ENCODE measurements at regions not wholly inside any gene's neighbourhood (a gene's known extent, or its start where the extent isn't known, plus 50 kb on each side); places are given as distances from the start of the nearest gene placed in this dataset.

DNA sequence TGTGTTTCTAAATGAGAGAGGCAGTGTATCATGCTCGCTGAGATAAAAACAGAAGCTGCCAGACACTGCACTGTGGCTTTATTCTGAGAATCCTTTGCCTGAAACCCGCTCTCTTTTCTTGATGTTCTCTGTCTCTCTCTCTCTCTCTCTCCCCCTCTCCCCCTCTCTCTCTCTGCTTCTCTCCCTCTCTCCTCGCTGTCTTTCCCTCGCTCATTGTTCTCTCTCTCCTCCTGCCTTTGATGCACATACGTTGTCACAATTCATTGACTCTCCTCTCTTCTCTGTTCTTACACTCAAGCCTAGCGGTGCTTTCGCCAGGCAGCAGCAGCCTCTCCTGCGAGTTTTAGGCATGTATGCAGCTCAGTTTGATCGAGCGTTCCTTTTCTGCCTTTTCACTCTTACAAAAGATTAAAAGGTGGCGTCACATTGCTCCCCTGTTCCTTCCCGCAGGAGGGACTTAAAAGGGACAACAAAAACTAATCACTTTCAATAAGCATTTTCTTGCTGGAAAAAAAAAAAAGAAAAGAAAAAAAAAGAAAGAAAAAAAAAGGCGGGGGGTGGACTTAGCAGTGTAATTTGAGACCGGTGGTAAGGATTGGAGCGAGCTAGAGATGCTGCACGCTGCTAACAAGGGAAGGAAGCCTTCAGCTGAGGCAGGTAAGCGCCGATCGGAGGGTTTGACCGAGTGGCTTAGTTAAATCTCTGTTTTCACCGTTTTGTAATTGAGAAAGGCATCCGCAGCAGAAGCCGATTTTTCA lies 717.9 kb upstream of the WWC1 start:
- TF ChIP-seq, protein P1, sequence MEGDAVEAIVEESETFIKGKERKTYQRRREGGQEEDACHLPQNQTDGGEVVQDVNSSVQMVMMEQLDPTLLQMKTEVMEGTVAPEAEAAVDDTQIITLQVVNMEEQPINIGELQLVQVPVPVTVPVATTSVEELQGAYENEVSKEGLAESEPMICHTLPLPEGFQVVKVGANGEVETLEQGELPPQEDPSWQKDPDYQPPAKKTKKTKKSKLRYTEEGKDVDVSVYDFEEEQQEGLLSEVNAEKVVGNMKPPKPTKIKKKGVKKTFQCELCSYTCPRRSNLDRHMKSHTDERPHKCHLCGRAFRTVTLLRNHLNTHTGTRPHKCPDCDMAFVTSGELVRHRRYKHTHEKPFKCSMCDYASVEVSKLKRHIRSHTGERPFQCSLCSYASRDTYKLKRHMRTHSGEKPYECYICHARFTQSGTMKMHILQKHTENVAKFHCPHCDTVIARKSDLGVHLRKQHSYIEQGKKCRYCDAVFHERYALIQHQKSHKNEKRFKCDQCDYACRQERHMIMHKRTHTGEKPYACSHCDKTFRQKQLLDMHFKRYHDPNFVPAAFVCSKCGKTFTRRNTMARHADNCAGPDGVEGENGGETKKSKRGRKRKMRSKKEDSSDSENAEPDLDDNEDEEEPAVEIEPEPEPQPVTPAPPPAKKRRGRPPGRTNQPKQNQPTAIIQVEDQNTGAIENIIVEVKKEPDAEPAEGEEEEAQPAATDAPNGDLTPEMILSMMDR (IDR thresholded peaks at IDR 0.05; ENCODE audit: poor library complexity, severe bottlenecking), result peak; percentile 51
- TF ChIP-seq EP300 (conservative IDR thresholded peaks at IDR 0.05; ENCODE audit: poor library complexity, severe bottlenecking) (peak; percentile 38), POLR2AphosphoS5 (IDR thresholded peaks at IDR 0.05) (peak; percentile 44), MXI1 (conservative IDR thresholded peaks at IDR 0.05; ENCODE audit: poor library complexity, severe bottlenecking) (peak; percentile 50), EZH2 (IDR thresholded peaks at IDR 0.05; ENCODE audit: borderline replicate concordance, insufficient read depth, low read length, poor library complexity, severe bottlenecking) (no peak), RAD21 (conservative IDR thresholded peaks at IDR 0.05) (peak; percentile 62)
- TF ChIP-seq, protein P2, sequence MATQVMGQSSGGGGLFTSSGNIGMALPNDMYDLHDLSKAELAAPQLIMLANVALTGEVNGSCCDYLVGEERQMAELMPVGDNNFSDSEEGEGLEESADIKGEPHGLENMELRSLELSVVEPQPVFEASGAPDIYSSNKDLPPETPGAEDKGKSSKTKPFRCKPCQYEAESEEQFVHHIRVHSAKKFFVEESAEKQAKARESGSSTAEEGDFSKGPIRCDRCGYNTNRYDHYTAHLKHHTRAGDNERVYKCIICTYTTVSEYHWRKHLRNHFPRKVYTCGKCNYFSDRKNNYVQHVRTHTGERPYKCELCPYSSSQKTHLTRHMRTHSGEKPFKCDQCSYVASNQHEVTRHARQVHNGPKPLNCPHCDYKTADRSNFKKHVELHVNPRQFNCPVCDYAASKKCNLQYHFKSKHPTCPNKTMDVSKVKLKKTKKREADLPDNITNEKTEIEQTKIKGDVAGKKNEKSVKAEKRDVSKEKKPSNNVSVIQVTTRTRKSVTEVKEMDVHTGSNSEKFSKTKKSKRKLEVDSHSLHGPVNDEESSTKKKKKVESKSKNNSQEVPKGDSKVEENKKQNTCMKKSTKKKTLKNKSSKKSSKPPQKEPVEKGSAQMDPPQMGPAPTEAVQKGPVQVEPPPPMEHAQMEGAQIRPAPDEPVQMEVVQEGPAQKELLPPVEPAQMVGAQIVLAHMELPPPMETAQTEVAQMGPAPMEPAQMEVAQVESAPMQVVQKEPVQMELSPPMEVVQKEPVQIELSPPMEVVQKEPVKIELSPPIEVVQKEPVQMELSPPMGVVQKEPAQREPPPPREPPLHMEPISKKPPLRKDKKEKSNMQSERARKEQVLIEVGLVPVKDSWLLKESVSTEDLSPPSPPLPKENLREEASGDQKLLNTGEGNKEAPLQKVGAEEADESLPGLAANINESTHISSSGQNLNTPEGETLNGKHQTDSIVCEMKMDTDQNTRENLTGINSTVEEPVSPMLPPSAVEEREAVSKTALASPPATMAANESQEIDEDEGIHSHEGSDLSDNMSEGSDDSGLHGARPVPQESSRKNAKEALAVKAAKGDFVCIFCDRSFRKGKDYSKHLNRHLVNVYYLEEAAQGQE (IDR thresholded peaks at IDR 0.05; ENCODE audit: borderline replicate concordance), result peak; percentile 78
